ENCODE measurements at regions not wholly inside any gene's neighbourhood (a gene's known extent, or its start where the extent isn't known, plus 50 kb on each side); places are given as distances from the start of the nearest gene placed in this dataset.
A peak's percentile ranks its signal among the peaks of the same experiment; 100 is the strongest.

- no peaks in the 10 kb centered on the region for H3K4me1 ChIP-seq (ENCODE audit: control insufficient read depth in 1 of 2, insufficient read depth in 2 of 2, low read length in 2 of 2)
- no peak for DNase-seq
- ATAC-seq (ENCODE audit: low FRiP score): no peak
- H3K27ac ChIP-seq (ENCODE audit: low read depth in 1 of 2, low read length in 2 of 2): no peak overlapping the region
- H3K36me3 ChIP-seq (ENCODE audit: control insufficient read depth in 1 of 2, insufficient read depth in 2 of 2, low read length in 1 of 2): no peaks in the 10 kb centered on the region
- no peaks in the 10 kb centered on the region for H3K9me3 ChIP-seq (ENCODE audit: control insufficient read depth, low read length)
- WGBS, 2 donors: 63 to 65% methylated on average over 3 of the region's 3 CpGs
- no peak overlapping the region for H3K4me3 ChIP-seq (ENCODE audit: low read length in 2 of 2)
- intact Hi-C loops (cut with DNase I): no loop called here
- no peaks in the 10 kb centered on the region for H3K27me3 ChIP-seq (ENCODE audit: control insufficient read depth in 1 of 2, insufficient read depth in 2 of 2, low read length in 1 of 2)
These were observed 442.3 kb upstream of the MON1B start for GRCh38 chr16:76748461-76749348.

GRCh38 chr16:76749780-76750375, 441.1 kb upstream of the MON1B start:
- no peaks in the 10 kb centered on the region for H3K27me3 ChIP-seq (ENCODE audit: control insufficient read depth in 1 of 2, insufficient read depth in 2 of 2, low read length in 1 of 2)
- 80 to 83% methylated on average over 3 of the region's 3 CpGs for WGBS, 2 donors
- no peak overlapping the region for H3K4me3 ChIP-seq (ENCODE audit: low read length in 2 of 2)
- ATAC-seq (ENCODE audit: low FRiP score) (no peak), DNase-seq (no peak)
- H3K27ac ChIP-seq (ENCODE audit: low read depth in 1 of 2, low read length in 2 of 2): no peak overlapping the region
- no peaks in the 10 kb centered on the region for H3K4me1 ChIP-seq (ENCODE audit: control insufficient read depth in 1 of 2, insufficient read depth in 2 of 2, low read length in 2 of 2)
- H3K36me3 ChIP-seq (ENCODE audit: control insufficient read depth in 1 of 2, insufficient read depth in 2 of 2, low read length in 1 of 2): no peaks in the 10 kb centered on the region
- H3K9me3 ChIP-seq (ENCODE audit: control insufficient read depth, low read length): no peaks in the 10 kb centered on the region
- intact Hi-C loops (cut with DNase I): no loop called here

GRCh38 chr16:76755496-76755895, 435.5 kb upstream of the MON1B start:
- DNase-seq: no peak
- Histone ChIP-seq H3K27me3 (ENCODE audit: control insufficient read depth in 1 of 2, insufficient read depth in 2 of 2, low read length in 1 of 2) (no peaks in the 10 kb centered on the region), H3K9me3 (ENCODE audit: control insufficient read depth, low read length) (no peaks in the 10 kb centered on the region), H3K4me1 (ENCODE audit: control insufficient read depth in 1 of 2, insufficient read depth in 2 of 2, low read length in 2 of 2) (no peaks in the 10 kb centered on the region), H3K36me3 (ENCODE audit: control insufficient read depth in 1 of 2, insufficient read depth in 2 of 2, low read length in 1 of 2) (no peaks in the 10 kb centered on the region), H3K27ac (ENCODE audit: low read depth in 1 of 2, low read length in 2 of 2) (no peak overlapping the region), H3K4me3 (ENCODE audit: low read length in 2 of 2) (no peak overlapping the region)
- WGBS, 2 donors: 46 to 50% methylated on average over 3 of the region's 3 CpGs
- intact Hi-C loops (cut with DNase I): no loop called here
- no peak for ATAC-seq (ENCODE audit: low FRiP score)

GRCh38 chr16:76756423-76756822, 434.6 kb upstream of the MON1B start:
- H3K27me3 ChIP-seq (ENCODE audit: control insufficient read depth in 1 of 2, insufficient read depth in 2 of 2, low read length in 1 of 2): no peaks in the 10 kb centered on the region
- H3K36me3 ChIP-seq (ENCODE audit: control insufficient read depth in 1 of 2, insufficient read depth in 2 of 2, low read length in 1 of 2): no peaks in the 10 kb centered on the region
- H3K4me3 ChIP-seq (ENCODE audit: low read length in 2 of 2): no peak overlapping the region
- ATAC-seq (ENCODE audit: low FRiP score) (no peak), DNase-seq (no peak)
- no peaks in the 10 kb centered on the region for H3K4me1 ChIP-seq (ENCODE audit: control insufficient read depth in 1 of 2, insufficient read depth in 2 of 2, low read length in 2 of 2)
- H3K9me3 ChIP-seq (ENCODE audit: control insufficient read depth, low read length): no peaks in the 10 kb centered on the region
- no peak overlapping the region for H3K27ac ChIP-seq (ENCODE audit: low read depth in 1 of 2, low read length in 2 of 2)
- intact Hi-C loops (cut with DNase I): no loop called here

GRCh38 chr16:76756951-76757350, 434.0 kb upstream of the MON1B start:
- Histone ChIP-seq H3K27ac (ENCODE audit: low read depth in 1 of 2, low read length in 2 of 2) (no peak overlapping the region), H3K9me3 (ENCODE audit: control insufficient read depth, low read length) (no peaks in the 10 kb centered on the region), H3K4me3 (ENCODE audit: low read length in 2 of 2) (no peak overlapping the region), H3K27me3 (ENCODE audit: control insufficient read depth in 1 of 2, insufficient read depth in 2 of 2, low read length in 1 of 2) (no peaks in the 10 kb centered on the region), H3K36me3 (ENCODE audit: control insufficient read depth in 1 of 2, insufficient read depth in 2 of 2, low read length in 1 of 2) (no peaks in the 10 kb centered on the region), H3K4me1 (ENCODE audit: control insufficient read depth in 1 of 2, insufficient read depth in 2 of 2, low read length in 2 of 2) (no peaks in the 10 kb centered on the region)
- no peak for DNase-seq
- no peak for ATAC-seq (ENCODE audit: low FRiP score)
- intact Hi-C loops (cut with DNase I): no loop called here

- no peaks in the 10 kb centered on the region for H3K4me1 ChIP-seq (ENCODE audit: control insufficient read depth in 1 of 2, insufficient read depth in 2 of 2, low read length in 2 of 2)
- intact Hi-C loops (cut with DNase I): no loop called here
- H3K27ac ChIP-seq (ENCODE audit: low read depth in 1 of 2, low read length in 2 of 2): no peak overlapping the region
- no peaks in the 10 kb centered on the region for H3K36me3 ChIP-seq (ENCODE audit: control insufficient read depth in 1 of 2, insufficient read depth in 2 of 2, low read length in 1 of 2)
- H3K9me3 ChIP-seq (ENCODE audit: control insufficient read depth, low read length): no peaks in the 10 kb centered on the region
- DNase-seq (no peak), ATAC-seq (ENCODE audit: low FRiP score) (no peak)
- no peaks in the 10 kb centered on the region for H3K27me3 ChIP-seq (ENCODE audit: control insufficient read depth in 1 of 2, insufficient read depth in 2 of 2, low read length in 1 of 2)
- H3K4me3 ChIP-seq (ENCODE audit: low read length in 2 of 2): no peak overlapping the region
These were observed 424.5 kb upstream of the MON1B start for GRCh38 chr16:76766538-76766937.

- Histone ChIP-seq H3K9me3 (ENCODE audit: control insufficient read depth, low read length) (no peaks in the 10 kb centered on the region), H3K4me3 (ENCODE audit: low read length in 2 of 2) (no peak overlapping the region), H3K27me3 (ENCODE audit: control insufficient read depth in 1 of 2, insufficient read depth in 2 of 2, low read length in 1 of 2) (no peaks in the 10 kb centered on the region), H3K36me3 (ENCODE audit: control insufficient read depth in 1 of 2, insufficient read depth in 2 of 2, low read length in 1 of 2) (no peaks in the 10 kb centered on the region), H3K27ac (ENCODE audit: low read depth in 1 of 2, low read length in 2 of 2) (no peak overlapping the region), H3K4me1 (ENCODE audit: control insufficient read depth in 1 of 2, insufficient read depth in 2 of 2, low read length in 2 of 2) (no peaks in the 10 kb centered on the region)
- ATAC-seq (ENCODE audit: low FRiP score) (no peak), DNase-seq (no peak)
- intact Hi-C loops (cut with DNase I): no loop called here
- 84 to 87% methylated on average over 3 of the region's 3 CpGs for WGBS, 2 donors
These were observed 422.7 kb upstream of the MON1B start for GRCh38 chr16:76768316-76768715.

- DNase-seq (no peak), ATAC-seq (ENCODE audit: low FRiP score) (peak; percentile 52)
- Histone ChIP-seq H3K9me3 (ENCODE audit: control insufficient read depth, low read length) (no peaks in the 10 kb centered on the region), H3K4me3 (ENCODE audit: low read length in 2 of 2) (no peak overlapping the region), H3K36me3 (ENCODE audit: control insufficient read depth in 1 of 2, insufficient read depth in 2 of 2, low read length in 1 of 2) (no peaks in the 10 kb centered on the region), H3K27ac (ENCODE audit: low read depth in 1 of 2, low read length in 2 of 2) (no peak overlapping the region), H3K27me3 (ENCODE audit: control insufficient read depth in 1 of 2, insufficient read depth in 2 of 2, low read length in 1 of 2) (no peaks in the 10 kb centered on the region), H3K4me1 (ENCODE audit: control insufficient read depth in 1 of 2, insufficient read depth in 2 of 2, low read length in 2 of 2) (no peaks in the 10 kb centered on the region)
- intact Hi-C loops (cut with DNase I): no loop called here
- WGBS, 2 donors: 73 to 87% methylated on average over 8 of the region's 8 CpGs
These were observed 422.0 kb upstream of the MON1B start for GRCh38 chr16:76768948-76769347.

- intact Hi-C loops (cut with DNase I): no loop called here
- DNase-seq (no peak), ATAC-seq (ENCODE audit: low FRiP score) (no peak)
- Histone ChIP-seq H3K9me3 (ENCODE audit: control insufficient read depth, low read length) (no peaks in the 10 kb centered on the region), H3K27me3 (ENCODE audit: control insufficient read depth in 1 of 2, insufficient read depth in 2 of 2, low read length in 1 of 2) (no peaks in the 10 kb centered on the region), H3K36me3 (ENCODE audit: control insufficient read depth in 1 of 2, insufficient read depth in 2 of 2, low read length in 1 of 2) (no peaks in the 10 kb centered on the region), H3K27ac (ENCODE audit: low read depth in 1 of 2, low read length in 2 of 2) (no peak overlapping the region), H3K4me1 (ENCODE audit: control insufficient read depth in 1 of 2, insufficient read depth in 2 of 2, low read length in 2 of 2) (no peaks in the 10 kb centered on the region), H3K4me3 (ENCODE audit: low read length in 2 of 2) (no peak overlapping the region)
- 47 to 61% methylated on average over 1 of the region's 1 CpG for WGBS, 2 donors
These were observed 419.8 kb upstream of the MON1B start for GRCh38 chr16:76771216-76771615.

Measured in aorta (tissue), 5 donors.